GM12878 (cell line): ENCODE measurements at regions not wholly inside any gene's neighbourhood (a gene's known extent, or its start where the extent isn't known, plus 50 kb on each side); places are given as distances from the start of the nearest gene placed in this dataset.

Source experiments
- CHD2 ChIP-seq: IDR thresholded peaks from 2 replicates; pipeline ENCODE4 v1.6.1; 2011; ENCODE audit warnings: low read depth, low read length, improper control_type of control experiment, borderline replicate concordance
- MTA2 ChIP-seq: fragments of 450-650 bp; IDR thresholded peaks from 2 replicates; pipeline ENCODE4 v1.6.1; 2016; ENCODE audit warnings: low read depth, mild to moderate bottlenecking, moderate library complexity
- NR2C1 ChIP-seq: fragments of 450-650 bp; IDR thresholded peaks from 2 replicates; pipeline ENCODE4 v1.6.1; 2017; ENCODE audit warnings: antibody characterized with exemption, mild to moderate bottlenecking, moderate library complexity
- RBBP5 ChIP-seq: fragments of 200-600 bp; sonication (generic); conservative IDR thresholded peaks from 2 replicates; pipeline ENCODE4 v1.6.1; 2016
- RCOR1 ChIP-seq: conservative IDR thresholded peaks from 2 replicates; pipeline ENCODE4 v1.6.1; 2012; ENCODE audit warnings: low read depth, low read length, improper control_type of control experiment
- SMAD5 ChIP-seq: IDR thresholded peaks from 2 replicates; pipeline ENCODE4 v1.6.1; 2016; ENCODE audit warnings: antibody characterized with exemption, low read depth
- TF ChIP-seq, protein P1 (sequence below): IDR thresholded peaks from 2 replicates; pipeline ENCODE4 v1.6.1; 2011; ENCODE audit warnings: low read depth, mild to moderate bottlenecking, low read length, moderate library complexity, borderline replicate concordance; ENCODE audit errors: extremely low read depth
- TF ChIP-seq, protein P2 (sequence below): IDR thresholded peaks from 2 replicates; pipeline ENCODE4 v1.6.1; 2012; ENCODE audit warnings: low read length, inconsistent platforms
- TF ChIP-seq, protein P3 (sequence below): fragments of 450-650 bp; IDR thresholded peaks from 2 replicates; pipeline ENCODE4 v1.6.1; 2017; ENCODE audit warnings: mild to moderate bottlenecking, moderate library complexity
- TF ChIP-seq, protein P4 (sequence below): fragments of 150-350 bp; IDR thresholded peaks from 2 replicates; pipeline ENCODE4 v1.6.1; 2014; ENCODE audit warnings: mild to moderate bottlenecking, low read depth, low read length

DNA sequence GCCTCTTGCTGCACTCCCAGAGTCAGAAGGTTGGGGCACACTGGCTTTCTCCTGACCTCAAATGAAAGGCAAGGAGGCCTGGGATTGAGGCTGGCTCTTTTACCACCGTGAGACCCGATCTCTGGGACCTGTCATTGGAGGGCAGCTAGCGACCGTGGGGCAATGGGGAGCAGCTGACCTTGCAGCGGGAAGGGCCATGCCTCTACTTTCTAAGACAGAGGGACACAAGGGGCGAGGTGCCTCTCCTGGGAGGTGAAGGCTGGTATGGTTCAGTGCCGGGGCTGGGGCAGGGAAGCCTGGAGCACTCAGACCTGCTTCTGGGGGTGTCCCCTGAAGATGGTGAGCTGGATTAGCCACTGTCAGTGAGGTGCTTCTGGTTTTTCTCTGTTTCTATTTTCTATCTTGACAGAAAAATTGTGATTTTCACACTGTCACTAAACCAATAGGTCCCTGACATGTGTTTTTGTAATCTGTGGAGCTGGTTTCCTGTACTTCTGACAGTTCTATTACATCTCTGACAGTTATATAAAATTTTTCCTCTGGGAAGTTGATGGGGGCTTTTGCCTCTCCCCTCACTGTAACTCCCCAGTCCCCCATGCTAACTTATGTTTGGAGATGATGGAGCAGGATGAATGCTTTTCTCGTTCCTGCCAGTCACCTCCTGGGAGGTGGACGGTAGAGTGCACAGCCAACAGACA, 340.8 kb downstream of the RPS24 start (continued):
- TF ChIP-seq RBBP5 (no peak), MTA2 (no peak), NR2C1 (no peak), SMAD5 (no peak), RCOR1 (no peak), CHD2 (no peak)
- TF ChIP-seq, protein P1, sequence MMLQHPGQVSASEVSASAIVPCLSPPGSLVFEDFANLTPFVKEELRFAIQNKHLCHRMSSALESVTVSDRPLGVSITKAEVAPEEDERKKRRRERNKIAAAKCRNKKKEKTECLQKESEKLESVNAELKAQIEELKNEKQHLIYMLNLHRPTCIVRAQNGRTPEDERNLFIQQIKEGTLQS, result no peak
- TF ChIP-seq, protein P2, sequence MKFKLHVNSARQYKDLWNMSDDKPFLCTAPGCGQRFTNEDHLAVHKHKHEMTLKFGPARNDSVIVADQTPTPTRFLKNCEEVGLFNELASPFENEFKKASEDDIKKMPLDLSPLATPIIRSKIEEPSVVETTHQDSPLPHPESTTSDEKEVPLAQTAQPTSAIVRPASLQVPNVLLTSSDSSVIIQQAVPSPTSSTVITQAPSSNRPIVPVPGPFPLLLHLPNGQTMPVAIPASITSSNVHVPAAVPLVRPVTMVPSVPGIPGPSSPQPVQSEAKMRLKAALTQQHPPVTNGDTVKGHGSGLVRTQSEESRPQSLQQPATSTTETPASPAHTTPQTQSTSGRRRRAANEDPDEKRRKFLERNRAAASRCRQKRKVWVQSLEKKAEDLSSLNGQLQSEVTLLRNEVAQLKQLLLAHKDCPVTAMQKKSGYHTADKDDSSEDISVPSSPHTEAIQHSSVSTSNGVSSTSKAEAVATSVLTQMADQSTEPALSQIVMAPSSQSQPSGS, result no peak
- TF ChIP-seq, protein P3, sequence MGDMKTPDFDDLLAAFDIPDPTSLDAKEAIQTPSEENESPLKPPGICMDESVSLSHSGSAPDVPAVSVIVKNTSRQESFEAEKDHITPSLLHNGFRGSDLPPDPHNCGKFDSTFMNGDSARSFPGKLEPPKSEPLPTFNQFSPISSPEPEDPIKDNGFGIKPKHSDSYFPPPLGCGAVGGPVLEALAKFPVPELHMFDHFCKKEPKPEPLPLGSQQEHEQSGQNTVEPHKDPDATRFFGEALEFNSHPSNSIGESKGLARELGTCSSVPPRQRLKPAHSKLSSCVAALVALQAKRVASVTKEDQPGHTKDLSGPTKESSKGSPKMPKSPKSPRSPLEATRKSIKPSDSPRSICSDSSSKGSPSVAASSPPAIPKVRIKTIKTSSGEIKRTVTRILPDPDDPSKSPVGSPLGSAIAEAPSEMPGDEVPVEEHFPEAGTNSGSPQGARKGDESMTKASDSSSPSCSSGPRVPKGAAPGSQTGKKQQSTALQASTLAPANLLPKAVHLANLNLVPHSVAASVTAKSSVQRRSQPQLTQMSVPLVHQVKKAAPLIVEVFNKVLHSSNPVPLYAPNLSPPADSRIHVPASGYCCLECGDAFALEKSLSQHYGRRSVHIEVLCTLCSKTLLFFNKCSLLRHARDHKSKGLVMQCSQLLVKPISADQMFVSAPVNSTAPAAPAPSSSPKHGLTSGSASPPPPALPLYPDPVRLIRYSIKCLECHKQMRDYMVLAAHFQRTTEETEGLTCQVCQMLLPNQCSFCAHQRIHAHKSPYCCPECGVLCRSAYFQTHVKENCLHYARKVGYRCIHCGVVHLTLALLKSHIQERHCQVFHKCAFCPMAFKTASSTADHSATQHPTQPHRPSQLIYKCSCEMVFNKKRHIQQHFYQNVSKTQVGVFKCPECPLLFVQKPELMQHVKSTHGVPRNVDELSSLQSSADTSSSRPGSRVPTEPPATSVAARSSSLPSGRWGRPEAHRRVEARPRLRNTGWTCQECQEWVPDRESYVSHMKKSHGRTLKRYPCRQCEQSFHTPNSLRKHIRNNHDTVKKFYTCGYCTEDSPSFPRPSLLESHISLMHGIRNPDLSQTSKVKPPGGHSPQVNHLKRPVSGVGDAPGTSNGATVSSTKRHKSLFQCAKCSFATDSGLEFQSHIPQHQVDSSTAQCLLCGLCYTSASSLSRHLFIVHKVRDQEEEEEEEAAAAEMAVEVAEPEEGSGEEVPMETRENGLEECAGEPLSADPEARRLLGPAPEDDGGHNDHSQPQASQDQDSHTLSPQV, result no peak
- TF ChIP-seq, protein P4, sequence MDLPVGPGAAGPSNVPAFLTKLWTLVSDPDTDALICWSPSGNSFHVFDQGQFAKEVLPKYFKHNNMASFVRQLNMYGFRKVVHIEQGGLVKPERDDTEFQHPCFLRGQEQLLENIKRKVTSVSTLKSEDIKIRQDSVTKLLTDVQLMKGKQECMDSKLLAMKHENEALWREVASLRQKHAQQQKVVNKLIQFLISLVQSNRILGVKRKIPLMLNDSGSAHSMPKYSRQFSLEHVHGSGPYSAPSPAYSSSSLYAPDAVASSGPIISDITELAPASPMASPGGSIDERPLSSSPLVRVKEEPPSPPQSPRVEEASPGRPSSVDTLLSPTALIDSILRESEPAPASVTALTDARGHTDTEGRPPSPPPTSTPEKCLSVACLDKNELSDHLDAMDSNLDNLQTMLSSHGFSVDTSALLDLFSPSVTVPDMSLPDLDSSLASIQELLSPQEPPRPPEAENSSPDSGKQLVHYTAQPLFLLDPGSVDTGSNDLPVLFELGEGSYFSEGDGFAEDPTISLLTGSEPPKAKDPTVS, result no peak
